ENCODE measurements at regions not wholly inside any gene's neighbourhood (a gene's known extent, or its start where the extent isn't known, plus 50 kb on each side); places are given as distances from the start of the nearest gene placed in this dataset.
A peak's percentile ranks its signal among the peaks of the same experiment; 100 is the strongest.
"Not testable (repeated sequence)": the region's sequence is repeated elsewhere in the genome, so short reads cannot be mapped to it uniquely, and the experiment has no call there.

- no peak for DNase-seq
These were observed 128.0 kb upstream of the IL12B start for GRCh38 chr5:159458217-159458711.

GRCh38 chr5:159459132-159459627 is 128.9 kb upstream of the IL12B start:
- DNase-seq, result no peak

- DNase-seq, result no peak
These were observed 129.8 kb upstream of the IL12B start for GRCh38 chr5:159459951-159460538.

- DNase-seq, result no peak
These were observed 133.5 kb upstream of the IL12B start for GRCh38 chr5:159463590-159464321.

GRCh38 chr5:159465604-159466003 is 135.3 kb upstream of the IL12B start:
- no peak for DNase-seq

GRCh38 chr5:159467666-159468065 is 137.4 kb upstream of the IL12B start:
- DNase-seq, result peak in 1 of 2 experiments; percentile 14

- DNase-seq, result no peak
These were observed 139.4 kb upstream of the IL12B start for GRCh38 chr5:159469496-159470372.

- no peak for DNase-seq
These were observed 141.6 kb upstream of the IL12B start for GRCh38 chr5:159471904-159472303.

GRCh38 chr5:159475026-159475425 is 144.7 kb upstream of the IL12B start:
- DNase-seq, result no peak

GRCh38 chr5:159478950-159479349 is 148.7 kb upstream of the IL12B start:
- no peak for DNase-seq

GRCh38 chr5:159480849-159481248 is 150.6 kb upstream of the IL12B start:
- DNase-seq, result no peak

- no peak for DNase-seq
These were observed 151.5 kb upstream of the IL12B start for GRCh38 chr5:159481751-159482150.

GRCh38 chr5:159486836-159487235 is 156.5 kb upstream of the IL12B start:
- no peak for DNase-seq

GRCh38 chr5:159488516-159488915 is 158.2 kb upstream of the IL12B start:
- no peak for DNase-seq

GRCh38 chr5:159489779-159490178 is 159.5 kb upstream of the IL12B start:
- DNase-seq, result no peak

GRCh38 chr5:159490507-159490906 is 160.2 kb upstream of the IL12B start:
- no peak for DNase-seq

- DNase-seq, result no peak
These were observed 163.4 kb upstream of the IL12B start for GRCh38 chr5:159493696-159494095.

GRCh38 chr5:159496773-159497172 is 166.5 kb upstream of the IL12B start:
- no peak for DNase-seq

GRCh38 chr5:159497221-159497620 is 166.9 kb upstream of the IL12B start:
- no peak for DNase-seq

- DNase-seq, result no peak
These were observed 168.3 kb upstream of the IL12B start for GRCh38 chr5:159498630-159499029.

- not testable (repeated sequence) for DNase-seq
These were observed 171.8 kb upstream of the IL12B start for GRCh38 chr5:159502116-159502515.

GRCh38 chr5:159503236-159503635 is 172.9 kb upstream of the IL12B start:
- DNase-seq, result no peak

GRCh38 chr5:159504106-159504856 is 174.0 kb upstream of the IL12B start:
- no peak for DNase-seq
